ENCODE measurements at regions not wholly inside any gene's neighbourhood (a gene's known extent, or its start where the extent isn't known, plus 50 kb on each side); places are given as distances from the start of the nearest gene placed in this dataset.

DNA sequence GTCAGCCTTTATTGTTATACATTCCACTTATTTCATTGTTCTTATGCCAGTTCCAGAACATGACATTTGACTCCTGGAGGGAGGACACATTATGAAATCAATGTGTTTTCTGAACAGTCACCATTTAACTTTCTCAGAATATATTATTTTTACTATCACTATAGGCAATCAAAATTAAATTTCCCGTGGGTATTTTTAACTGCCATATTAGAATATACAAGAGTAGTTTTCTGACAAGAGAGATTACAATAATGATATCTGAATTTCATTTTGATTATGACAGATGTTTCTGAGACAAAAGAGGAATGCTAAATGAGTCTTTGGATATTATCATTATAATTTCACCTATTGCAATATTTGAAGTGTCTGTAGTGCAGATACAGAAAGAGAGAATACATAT, 64.4 kb upstream of the FSIP2 start:
- no peak for TF ChIP-seq POLR2AphosphoS5 (IDR thresholded peaks at IDR 0.05)
- no peak for TF ChIP-seq CTCF (IDR thresholded peaks at IDR 0.05)
- no peak for TF ChIP-seq POLR2A (IDR thresholded peaks at IDR 0.05)

Measured in prostate gland (tissue), 2 donors.